H9 (cell line): ENCODE measurements at regions not wholly inside any gene's neighbourhood (a gene's known extent, or its start where the extent isn't known, plus 50 kb on each side); places are given as distances from the start of the nearest gene placed in this dataset.

Source experiments
- DNase-seq: peaks from one replicate; pipeline ENCODE4 v3.0.0-alpha.2; 2017
- H2AFZ ChIP-seq: one replicate; pipeline ENCODE4 v1.6.1; 2013; ENCODE audit warnings: mild to moderate bottlenecking, low read length, control low read depth, moderate library complexity
- H2AK5ac ChIP-seq: 2 replicates; pipeline ENCODE4 v1.6.1; 2013; ENCODE audit warnings: low read length, control low read depth, mixed read lengths; ENCODE audit not compliant: insufficient read length
- H2BK120ac ChIP-seq: one replicate; pipeline ENCODE4 v1.6.1; 2013; ENCODE audit warnings: low read depth, mild to moderate bottlenecking, low read length, control low read depth, inconsistent platforms; ENCODE audit not compliant: poor library complexity, severe bottlenecking
- H2BK12ac ChIP-seq: 2 replicates; pipeline ENCODE4 v1.6.1; 2013; ENCODE audit warnings: low read length, control low read depth, mixed read lengths, low read depth; ENCODE audit not compliant: insufficient read length
- H2BK15ac ChIP-seq: 2 replicates; pipeline ENCODE4 v1.6.1; 2013; ENCODE audit warnings: low read depth, low read length, control low read depth
- H2BK20ac ChIP-seq: one replicate; pipeline ENCODE4 v1.6.1; 2013; ENCODE audit warnings: low read depth, mild to moderate bottlenecking, low read length, control low read depth, inconsistent platforms; ENCODE audit not compliant: poor library complexity, severe bottlenecking
- H2BK5ac ChIP-seq: 2 replicates; pipeline ENCODE4 v1.6.1; 2013; ENCODE audit warnings: low read length, control low read depth, mixed read lengths; ENCODE audit not compliant: insufficient read length
- H3K14ac ChIP-seq: 2 replicates; pipeline ENCODE4 v1.6.1; 2013; ENCODE audit warnings: low read length, control low read depth; ENCODE audit not compliant: insufficient read depth
- H3K18ac ChIP-seq: 2 replicates; pipeline ENCODE4 v1.6.1; 2013; ENCODE audit warnings: low read depth, mild to moderate bottlenecking, mixed read lengths, low read length, control low read depth; ENCODE audit not compliant: insufficient read length
- H3K23ac ChIP-seq: 2 replicates; pipeline ENCODE4 v1.6.1; 2013; ENCODE audit warnings: low read length, control low read depth, mixed read lengths, low read depth; ENCODE audit not compliant: insufficient read length
- H3K23me2 ChIP-seq: 2 replicates; pipeline ENCODE4 v1.6.1; 2013; ENCODE audit warnings: low read depth, mild to moderate bottlenecking, mixed read lengths, low read length, control low read depth; ENCODE audit not compliant: insufficient read length, poor library complexity, severe bottlenecking
- H3K27ac ChIP-seq: 2 replicates; pipeline ENCODE4 v1.5.1; 2013; ENCODE audit warnings: low read length, control low read depth, mixed read lengths, low read depth; ENCODE audit not compliant: insufficient read length
- H3K27me3 ChIP-seq: 2 replicates; pipeline ENCODE4 v1.6.1; 2013; ENCODE audit warnings: low read length, control low read depth, inconsistent platforms; ENCODE audit not compliant: insufficient read depth
- H3K4ac ChIP-seq: 2 replicates; pipeline ENCODE4 v1.6.1; 2013; ENCODE audit warnings: low read depth, mild to moderate bottlenecking, control low read depth, inconsistent platforms, low read length, moderate library complexity
- H3K4me1 ChIP-seq: 2 replicates; pipeline ENCODE4 v1.6.1; 2013; ENCODE audit warnings: low read length, control low read depth, inconsistent platforms; ENCODE audit not compliant: insufficient read depth
- H3K4me2 ChIP-seq: 2 replicates; pipeline ENCODE4 v1.6.1; 2013; ENCODE audit warnings: low read length, control low read depth, mixed read lengths; ENCODE audit not compliant: insufficient read length, insufficient read depth
- H3K56ac ChIP-seq: 2 replicates; pipeline ENCODE4 v1.6.1; 2013; ENCODE audit warnings: low read depth, mild to moderate bottlenecking, mixed read lengths, low read length, control low read depth; ENCODE audit not compliant: insufficient read length
- H3K79me1 ChIP-seq: 2 replicates; pipeline ENCODE4 v1.6.1; 2013; ENCODE audit warnings: low read depth, mild to moderate bottlenecking, moderate library complexity, low read length, control low read depth, inconsistent platforms; ENCODE audit not compliant: insufficient read depth, poor library complexity, severe bottlenecking
- H3K79me2 ChIP-seq: 2 replicates; pipeline ENCODE4 v1.6.1; 2013; ENCODE audit warnings: low read length, control low read depth, inconsistent platforms; ENCODE audit not compliant: insufficient read depth
- H3K9ac ChIP-seq: 2 replicates; pipeline ENCODE4 v1.6.1; 2013; ENCODE audit warnings: low read length, control low read depth, mixed read lengths; ENCODE audit not compliant: insufficient read length; ENCODE audit errors: extremely low read depth
- H3K9me3 ChIP-seq: one replicate; pipeline ENCODE4 v1.6.1; 2013; ENCODE audit warnings: low read depth, low read length, inconsistent platforms; ENCODE audit not compliant: control insufficient read depth
- H3T11ph ChIP-seq: one replicate; pipeline ENCODE4 v1.6.1; 2013; ENCODE audit warnings: mild to moderate bottlenecking, low read length, control low read depth, inconsistent platforms
- H4K20me1 ChIP-seq: one replicate; pipeline ENCODE4 v1.6.1; 2013; ENCODE audit not compliant: control insufficient read depth, insufficient read length, insufficient read depth
- H4K5ac ChIP-seq: 2 replicates; pipeline ENCODE4 v1.6.1; 2013; ENCODE audit warnings: low read depth, mild to moderate bottlenecking, mixed read lengths, low read length, control low read depth; ENCODE audit not compliant: insufficient read length
- H4K8ac ChIP-seq: replicated peaks from 2 replicates; pipeline ENCODE4 v1.6.1; 2013; ENCODE audit warnings: low read length, control low read depth, mixed read lengths, low read depth; ENCODE audit not compliant: insufficient read length
- H4K91ac ChIP-seq: 2 replicates; pipeline ENCODE4 v1.6.1; 2013; ENCODE audit warnings: low read depth, mild to moderate bottlenecking, moderate library complexity, mixed read lengths, low read length, control low read depth; ENCODE audit not compliant: insufficient read length
- H3K27ac Mint-ChIP-seq, 3 experiments: 2 replicates in 2 of 3; 3 replicates in 1 of 3; pipeline ENCODE4 v1.8.0; 2020 to 2021; ENCODE audit warnings: mixed read lengths in 3 of 3, mild to moderate bottlenecking in 1 of 3, moderate library complexity in 1 of 3
- H3K27me3 Mint-ChIP-seq: 2 replicates; pipeline ENCODE4 v1.8.0; 2021; ENCODE audit warnings: low read depth, mild to moderate bottlenecking, moderate library complexity, mixed read lengths
- H3K36me3 Mint-ChIP-seq, 3 experiments: 2 replicates in 2 of 3; 3 replicates in 1 of 3; pipeline ENCODE4 v1.8.0; 2020 to 2021; ENCODE audit warnings: low read depth in 3 of 3, mixed read lengths in 3 of 3; ENCODE audit not compliant: insufficient read depth in 1 of 3
- H3K4me1 Mint-ChIP-seq, 2 experiments: 2 replicates each; pipeline ENCODE4 v1.8.0; 2020; ENCODE audit warnings: mixed read lengths in 2 of 2
- H3K4me3 Mint-ChIP-seq, 2 experiments: 2 replicates in 1 of 2; 3 replicates in 1 of 2; pipeline ENCODE4 v1.8.0; 2020 to 2021; ENCODE audit warnings: mild to moderate bottlenecking in 2 of 2, mixed read lengths in 2 of 2, moderate library complexity in 1 of 2
- H3K9me3 Mint-ChIP-seq, 2 experiments: 2 replicates in 1 of 2; 3 replicates in 1 of 2; pipeline ENCODE4 v1.8.0; 2020; ENCODE audit warnings: mild to moderate bottlenecking in 2 of 2, mixed read lengths in 2 of 2, moderate library complexity in 1 of 2
- CTCF ChIP-seq: fragments of 200-600 bp; sonication (generic); conservative IDR thresholded peaks from 3 replicates; pipeline ENCODE4 v1.8.0; 2021; ENCODE audit warnings: antibody characterized with exemption, mild to moderate bottlenecking
- WGBS: extraction: QIAGEN DNeasy Blood & Tissue Kit; methylation state at CpG from one replicate; pipeline ENCODE4 v1.1.7; 2013; ENCODE audit warnings: missing lambda C conversion rate, low lambda C conversion rate, mixed read lengths; ENCODE audit not compliant: insufficient read length; ENCODE audit errors: extremely low coverage; 5-methylcytosine and 5-hydroxymethylcytosine counted together

- WGBS: no CpG with 5 or more reads among the region's 2 CpGs
- no peak overlapping the region for H2AFZ ChIP-seq
- H2BK12ac ChIP-seq: no peak overlapping the region
- no peaks in the 10 kb centered on the region for H3K79me2 ChIP-seq
- H3K9ac ChIP-seq: no peak overlapping the region
- H3K4ac ChIP-seq: no peak overlapping the region
- H3K4me2 ChIP-seq: no peak overlapping the region
- H3K56ac ChIP-seq: no peak overlapping the region
- H3K36me3 Mint-ChIP-seq: no peaks in the 10 kb centered on the region; a peak in 1 of 7 replicates
- no peak overlapping the region for H3T11ph ChIP-seq
- no peak overlapping the region for H3K14ac ChIP-seq
- no peak overlapping the region for H3K27ac ChIP-seq
- no peaks in the 10 kb centered on the region for H3K27me3 ChIP-seq
- H3K23ac ChIP-seq: no peak overlapping the region
- H4K91ac ChIP-seq: no peak overlapping the region
- H3K79me1 ChIP-seq: no peaks in the 10 kb centered on the region
- H3K23me2 ChIP-seq: no peaks in the 10 kb centered on the region
- H3K4me1 ChIP-seq: no peaks in the 10 kb centered on the region
- no peaks in the 10 kb centered on the region for H3K9me3 ChIP-seq
- no peak overlapping the region for H3K4me3 Mint-ChIP-seq
- H3K4me1 Mint-ChIP-seq: no peaks in the 10 kb centered on the region
- no peak overlapping the region for H3K18ac ChIP-seq
- H4K5ac ChIP-seq: no peak overlapping the region
- no peak overlapping the region for H3K27ac Mint-ChIP-seq
- H2AK5ac ChIP-seq: no peak overlapping the region
- H3K27me3 Mint-ChIP-seq: peaks cover 3% of the 10 kb centered on the region; the same call in 1 of the 2 replicates
- DNase-seq: no peak
- H2BK120ac ChIP-seq: no peak overlapping the region
- H2BK5ac ChIP-seq: no peak overlapping the region
- H3K9me3 Mint-ChIP-seq: no peaks in the 10 kb centered on the region
- no peak overlapping the region for H4K8ac ChIP-seq
- peak; percentile 34; the same call in 1 of the 3 replicates for TF ChIP-seq CTCF
- H4K20me1 ChIP-seq: no peaks in the 10 kb centered on the region
- no peak overlapping the region for H2BK20ac ChIP-seq
- H2BK15ac ChIP-seq: no peak overlapping the region
These were observed 101.3 kb upstream of the EGFLAM start for GRCh38 chr5:38157024-38157423.
